AG10803 (cell line): ENCODE measurements at regions not wholly inside any gene's neighbourhood (a gene's known extent, or its start where the extent isn't known, plus 50 kb on each side); places are given as distances from the start of the nearest gene placed in this dataset.
A peak's percentile ranks its signal among the peaks of the same experiment; 100 is the strongest.

Source experiments
- DNase-seq: peaks from one replicate; pipeline ENCODE4 v3.0.0; 2010; ENCODE audit warnings: low read depth
- H3K4me3 ChIP-seq: 2 replicates; pipeline ENCODE4 v1.5.1; 2011; ENCODE audit warnings: mild to moderate bottlenecking, low read length, control low read depth
- TF ChIP-seq, protein P1 (sequence below): conservative IDR thresholded peaks from 2 replicates; pipeline ENCODE4 v1.5.1; 2011; ENCODE audit warnings: mild to moderate bottlenecking, low read length, control low read depth, inconsistent platforms

- no peak for DNase-seq
- H3K4me3 ChIP-seq: no peak overlapping the region
- TF ChIP-seq, protein P1, sequence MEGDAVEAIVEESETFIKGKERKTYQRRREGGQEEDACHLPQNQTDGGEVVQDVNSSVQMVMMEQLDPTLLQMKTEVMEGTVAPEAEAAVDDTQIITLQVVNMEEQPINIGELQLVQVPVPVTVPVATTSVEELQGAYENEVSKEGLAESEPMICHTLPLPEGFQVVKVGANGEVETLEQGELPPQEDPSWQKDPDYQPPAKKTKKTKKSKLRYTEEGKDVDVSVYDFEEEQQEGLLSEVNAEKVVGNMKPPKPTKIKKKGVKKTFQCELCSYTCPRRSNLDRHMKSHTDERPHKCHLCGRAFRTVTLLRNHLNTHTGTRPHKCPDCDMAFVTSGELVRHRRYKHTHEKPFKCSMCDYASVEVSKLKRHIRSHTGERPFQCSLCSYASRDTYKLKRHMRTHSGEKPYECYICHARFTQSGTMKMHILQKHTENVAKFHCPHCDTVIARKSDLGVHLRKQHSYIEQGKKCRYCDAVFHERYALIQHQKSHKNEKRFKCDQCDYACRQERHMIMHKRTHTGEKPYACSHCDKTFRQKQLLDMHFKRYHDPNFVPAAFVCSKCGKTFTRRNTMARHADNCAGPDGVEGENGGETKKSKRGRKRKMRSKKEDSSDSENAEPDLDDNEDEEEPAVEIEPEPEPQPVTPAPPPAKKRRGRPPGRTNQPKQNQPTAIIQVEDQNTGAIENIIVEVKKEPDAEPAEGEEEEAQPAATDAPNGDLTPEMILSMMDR: no peak
Observed at GRCh38 chrX:139198936-139199335, 331.6 kb upstream of the F9 start.

GRCh38 chrX:139196890-139197289 lies 333.6 kb upstream of the F9 start:
- no peak overlapping the region for H3K4me3 ChIP-seq
- TF ChIP-seq, protein P1: no peak
- DNase-seq: no peak

- TF ChIP-seq, protein P1: no peak
- peak overlapping the region; percentile 49 for H3K4me3 ChIP-seq
- no peak for DNase-seq
Observed at GRCh38 chrX:139194571-139195280, 335.8 kb upstream of the F9 start.

GRCh38 chrX:139192386-139192961 lies 338.1 kb upstream of the F9 start:
- TF ChIP-seq, protein P1: no peak
- peak; percentile 34 for DNase-seq
- H3K4me3 ChIP-seq: no peak overlapping the region

DNA sequence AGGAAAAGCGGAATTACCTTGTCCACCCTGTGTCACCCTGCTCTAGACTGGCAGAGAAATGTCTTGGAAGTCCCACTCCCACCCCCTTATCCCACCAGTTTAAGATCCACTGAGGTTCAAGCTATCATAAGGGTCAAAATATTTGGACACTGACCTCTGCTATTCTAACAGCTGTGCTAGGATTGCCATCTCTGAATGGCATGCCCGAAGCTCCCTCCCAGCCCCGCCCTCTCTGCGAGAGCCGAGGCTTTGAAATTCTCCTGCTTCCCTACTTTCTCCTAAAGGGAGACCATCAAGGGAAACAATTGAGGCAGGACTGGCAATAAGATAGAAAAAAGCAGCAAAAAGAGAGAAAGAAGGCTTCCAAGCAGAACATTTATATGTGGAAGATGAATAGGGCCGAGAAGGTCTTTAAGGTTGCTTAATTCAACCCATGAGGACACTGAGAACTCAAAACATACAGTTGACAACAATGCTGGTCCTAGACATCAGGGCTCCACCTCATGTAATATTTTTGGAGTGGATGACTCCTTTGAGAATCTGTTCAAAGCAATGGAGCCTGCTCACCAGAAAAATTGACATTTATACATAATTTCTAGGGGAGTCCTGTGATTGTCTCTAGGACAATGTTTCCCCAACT lies 338.7 kb upstream of the F9 start:
- TF ChIP-seq, protein P1: no peak
- no peak for DNase-seq
- no peak overlapping the region for H3K4me3 ChIP-seq

DNA sequence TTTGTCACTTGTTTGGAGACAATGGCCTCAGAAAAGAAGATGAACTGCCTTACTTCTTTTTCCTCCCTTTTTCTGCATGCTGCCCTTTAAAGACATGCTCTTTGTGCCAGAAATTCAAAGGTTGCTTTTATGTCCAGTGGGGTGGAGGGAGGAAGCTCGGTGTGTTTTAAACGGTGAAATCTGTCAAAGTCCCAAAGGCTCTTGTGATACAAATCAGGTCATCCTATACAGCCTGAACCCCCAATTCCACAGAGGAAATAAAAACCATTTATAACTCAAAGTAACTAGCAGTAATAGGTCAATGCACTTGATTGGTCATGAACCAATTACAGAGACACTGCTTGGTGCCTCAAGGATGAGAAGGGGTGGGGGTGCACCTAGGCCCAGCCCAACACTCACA lies 339.3 kb upstream of the F9 start:
- TF ChIP-seq, protein P1: no peak
- no peak overlapping the region for H3K4me3 ChIP-seq
- DNase-seq: no peak

DNA sequence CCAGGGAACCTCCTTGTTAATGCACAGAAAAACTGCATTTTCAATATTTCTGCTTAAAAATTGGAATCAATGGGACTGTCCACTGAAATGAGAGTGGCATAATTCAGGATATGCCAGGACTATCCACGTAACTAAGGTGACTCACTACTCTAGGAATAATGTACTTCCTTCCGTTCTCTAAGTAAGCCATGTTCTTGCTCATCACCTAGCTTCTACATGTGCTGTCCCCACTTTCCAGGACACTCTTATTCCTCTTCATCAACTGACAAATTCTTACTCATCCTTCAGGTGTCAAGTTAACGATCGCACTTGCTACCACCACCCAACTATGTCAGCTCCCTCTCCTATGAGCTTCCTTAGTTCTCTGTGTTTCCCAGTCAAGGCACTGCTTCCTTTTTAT lies 342.8 kb upstream of the F9 start:
- no peak overlapping the region for H3K4me3 ChIP-seq
- DNase-seq: no peak
- TF ChIP-seq, protein P1: no peak
